HCT116 (cell line): ENCODE measurements at regions not wholly inside any gene's neighbourhood (a gene's known extent, or its start where the extent isn't known, plus 50 kb on each side); places are given as distances from the start of the nearest gene placed in this dataset.

Source experiments
- ATAC-seq: fragments of 200-7000 bp; cut with Tn5 transposase; 2 replicates; pipeline ENCODE4 v1.9.1; 2020; ENCODE audit warnings: mild to moderate bottlenecking, moderate library complexity
- BruUV-seq: library from RNA; stranded (reverse); fragments of 400-500 nt; replicated peaks from 2 replicates; lab custom pipeline; 2021; lab: Mats Ljungman, UMichigan
- CTCF ChIA-PET: fragments of 300-600 bp; sonication (Branson Sonifier 250); formaldehyde crosslinking; loops from one replicate; lab custom pipeline; 2021; ENCODE audit warnings: antibody characterized with exemption; lab: Charles Lee
- POLR2A ChIA-PET: fragments of 300-600, 350-600 bp; sonication (Branson Sonifier 250); formaldehyde crosslinking; loops from one replicate; lab custom pipeline; 2021; ENCODE audit warnings: antibody characterized with exemption; lab: Charles Lee
- RAD21 ChIA-PET, 2 experiments: fragments of 300-600 bp; sonication (Branson Sonifier 250); formaldehyde crosslinking; loops; one replicate each; lab custom pipeline; 2023; ENCODE audit warnings: low total read pairs in 2 of 2; ENCODE audit not compliant: uncharacterized antibody in 2 of 2, unreplicated experiment in 2 of 2, low non-redundant PET in 1 of 2; lab: Charles Lee
- DNase-seq: peaks from one replicate; pipeline ENCODE4 v3.0.0-alpha.2; 2010; ENCODE audit warnings: low read depth, low spot score
- H2AFZ ChIP-seq: fragments of 200-600 bp; shearing (Covaris generic), sonication (generic); 2 replicates; pipeline ENCODE4 v1.6.1; 2017; ENCODE audit warnings: low read depth, mixed run types, mixed read lengths, antibody characterized with exemption, low read length; ENCODE audit not compliant: poor library complexity, severe bottlenecking
- H3K27ac ChIP-seq: 2 replicates; pipeline ENCODE4 v1.5.1; 2012; ENCODE audit warnings: low read depth, low read length
- H3K27me3 ChIP-seq: fragments of 200-600 bp; sonication (generic); 2 replicates; pipeline ENCODE4 v1.6.1; 2016; ENCODE audit warnings: mixed run types, low read length, mixed read lengths; ENCODE audit not compliant: insufficient read depth
- H3K36me3 ChIP-seq, 2 experiments: fragments of 200-500 bp in 1 of 2; fragments of 200-600 bp in 1 of 2; sonication (Bioruptor generic) in 1 of 2; sonication (generic) in 1 of 2; 2 replicates each; pipeline versions ENCODE4 v1.5.1 to v1.6.1; 2014 to 2016; ENCODE audit warnings: low read length in 2 of 2, inconsistent platforms in 1 of 2, mixed read lengths in 1 of 2, mixed run types in 1 of 2; ENCODE audit not compliant: insufficient read depth in 2 of 2, control insufficient read depth in 1 of 2
- H3K4me1 ChIP-seq, 2 experiments: fragments of 200-600 bp in 1 of 2; sonication (generic) in 1 of 2; 2 replicates each; pipeline versions ENCODE4 v1.5.1 to v1.6.1; 2012 to 2017; ENCODE audit warnings: low read length in 2 of 2, inconsistent platforms in 1 of 2, mild to moderate bottlenecking in 1 of 2, mixed read lengths in 1 of 2, mixed run types in 1 of 2, moderate library complexity in 1 of 2; ENCODE audit not compliant: insufficient read depth in 2 of 2, control insufficient read depth in 1 of 2
- H3K4me2 ChIP-seq: fragments of 200-600 bp; sonication (generic); 2 replicates; pipeline ENCODE4 v1.6.1; 2017; ENCODE audit warnings: mixed run types, low read length, mixed read lengths
- H3K4me3 ChIP-seq, 2 experiments: fragments of 200-600 bp in 1 of 2; sonication (generic) in 1 of 2; replicated peaks in 1 of 2; 2 replicates each; pipeline ENCODE4 v1.5.1; 2011 to 2016; ENCODE audit warnings: low read length in 2 of 2, control low read depth in 1 of 2, low read depth in 1 of 2, mild to moderate bottlenecking in 1 of 2, mixed read lengths in 1 of 2, mixed run types in 1 of 2
- H3K79me2 ChIP-seq: fragments of 200-600 bp; sonication (generic); 2 replicates; pipeline ENCODE4 v1.6.1; 2017; ENCODE audit warnings: mild to moderate bottlenecking, mixed run types, low read length, moderate library complexity, mixed read lengths; ENCODE audit not compliant: insufficient read depth
- H3K9ac ChIP-seq: fragments of 200-600 bp; sonication (generic); 2 replicates; pipeline ENCODE4 v1.6.1; 2016; ENCODE audit warnings: low read length, mixed read lengths
- H3K9me2 ChIP-seq: fragments of 200-600 bp; sonication (generic), shearing (Covaris generic); 2 replicates; pipeline ENCODE4 v1.6.1; 2017; ENCODE audit warnings: mixed run types, mild to moderate bottlenecking, moderate library complexity; ENCODE audit not compliant: insufficient read depth
- H3K9me3 ChIP-seq, 2 experiments: fragments of 200-500 bp in 1 of 2; fragments of 200-600 bp in 1 of 2; sonication (Bioruptor generic) in 1 of 2; sonication (generic) in 1 of 2; 2 replicates each; pipeline ENCODE4 v1.6.1; 2014 to 2017; ENCODE audit warnings: low read length in 2 of 2, mixed read lengths in 2 of 2, inconsistent platforms in 1 of 2, low read depth in 1 of 2, mild to moderate bottlenecking in 1 of 2, mixed run types in 1 of 2, moderate library complexity in 1 of 2; ENCODE audit not compliant: control insufficient read depth in 1 of 2, insufficient read depth in 1 of 2
- H4K20me1 ChIP-seq: fragments of 200-600 bp; sonication (generic), shearing (Covaris generic); 2 replicates; pipeline ENCODE4 v1.6.1; 2017; ENCODE audit warnings: mixed run types, mild to moderate bottlenecking, moderate library complexity; ENCODE audit not compliant: insufficient read depth
- ATF3 ChIP-seq: IDR thresholded peaks from 2 replicates; pipeline ENCODE4 v1.6.1; 2012
- ELF1 ChIP-seq: IDR thresholded peaks from 2 replicates; pipeline ENCODE4 v1.6.1; 2012; ENCODE audit warnings: low read depth, borderline replicate concordance
- FOSL1 ChIP-seq: IDR thresholded peaks from 2 replicates; pipeline ENCODE4 v1.6.1; 2012; ENCODE audit warnings: low read depth
- POLR2AphosphoS5 ChIP-seq: IDR thresholded peaks from 2 replicates; pipeline ENCODE4 v1.6.1; 2011; ENCODE audit warnings: mild to moderate bottlenecking, low read depth, low read length, moderate library complexity
- RAD21 ChIP-seq: IDR thresholded peaks from 2 replicates; pipeline ENCODE4 v1.6.1; 2012; ENCODE audit warnings: low read depth, mild to moderate bottlenecking
- SP1 ChIP-seq: IDR thresholded peaks from 2 replicates; pipeline ENCODE4 v1.6.1; 2012; ENCODE audit warnings: low read depth
- TCF7L2 ChIP-seq: IDR thresholded peaks from 2 replicates; pipeline ENCODE4 v1.7.0; 2011; ENCODE audit warnings: borderline replicate concordance, inconsistent platforms; ENCODE audit not compliant: insufficient read depth, insufficient read length; ENCODE audit errors: extremely low read depth
- YY1 ChIP-seq: IDR thresholded peaks from 2 replicates; pipeline ENCODE4 v1.6.1; 2011; ENCODE audit warnings: low read length, low read depth, moderate library complexity, mild to moderate bottlenecking; ENCODE audit not compliant: insufficient replicate concordance; ENCODE audit errors: extremely low read depth
- intact Hi-C: fragments of 100-400 bp; cut with micrococcal nuclease; formaldehyde crosslinking; loops from 2 replicates; pipeline ENCODE4 v1.10.0; 2022

GRCh38 chr1:61597601-61598000, 127.3 kb downstream of the TM2D1 start:
- intact Hi-C loops: no loop called here
- Histone ChIP-seq H3K4me3 (no peak overlapping the region), H2AFZ (no peak overlapping the region), H3K27ac (no peak overlapping the region), H3K9me3 (no peaks in the 10 kb centered on the region), H3K36me3 (no peaks in the 10 kb centered on the region), H3K9ac (no peak overlapping the region), H3K4me1 (no peaks in the 10 kb centered on the region), H3K4me2 (no peak overlapping the region)
- no TSS peak for BruUV-seq
- ATAC-seq: no peak
- no peak for DNase-seq
- CTCF ChIA-PET: no interaction called here
- TF ChIP-seq SP1: no peak
- TF ChIP-seq, all 23 proteins: peak for 0
- Histone ChIP-seq H3K79me2 (no peaks in the 10 kb centered on the region), H3K27me3 (no peaks in the 10 kb centered on the region), H3K9me2 (no peaks in the 10 kb centered on the region), H4K20me1 (no peaks in the 10 kb centered on the region)
- ChIA-PET RAD21 (no interaction called here), POLR2A (no interaction called here)

- Histone ChIP-seq H3K9me2 (no peaks in the 10 kb centered on the region), H4K20me1 (no peaks in the 10 kb centered on the region), H2AFZ (no peak overlapping the region), H3K9me3 (no peaks in the 10 kb centered on the region), H3K4me3 (no peak overlapping the region), H3K79me2 (no peaks in the 10 kb centered on the region), H3K27me3 (no peaks in the 10 kb centered on the region), H3K36me3 (no peaks in the 10 kb centered on the region), H3K27ac (no peak overlapping the region), H3K4me2 (no peak overlapping the region), H3K9ac (no peak overlapping the region), H3K4me1 (peaks cover 0 to 3% of the 10 kb centered on the region in 2 experiments; a peak in 2 of 4 replicates)
- no peak for DNase-seq
- ChIA-PET RAD21 (no interaction called here), CTCF (no interaction called here), POLR2A (no interaction called here)
- BruUV-seq: no TSS peak
- ATAC-seq: no peak
- no peak for TF ChIP-seq FOSL1
- no peak for TF ChIP-seq POLR2AphosphoS5
- TF ChIP-seq RAD21: no peak
- no peak for TF ChIP-seq ELF1
- TF ChIP-seq TCF7L2: no peak
- no peak for TF ChIP-seq ATF3
- no peak for TF ChIP-seq YY1
- intact Hi-C loops: no loop called here
These were observed 131.6 kb downstream of the TM2D1 start for GRCh38 chr1:61593331-61593730.
